Tibial artery (tissue), 4 donors: ENCODE measurements at regions not wholly inside any gene's neighbourhood (a gene's known extent, or its start where the extent isn't known, plus 50 kb on each side); places are given as distances from the start of the nearest gene placed in this dataset.

ENCODE experiments used
- DNase-seq, 2 donors: peaks; one replicate each; pipeline ENCODE4 v3.0.0-alpha.2; 2019
- H3K27ac ChIP-seq, 2 donors: fragments of 200-600 bp; sonication (generic) in 1 of 2; 1 replicate in 1 of 2; 2 replicates in 1 of 2; pipeline ENCODE4 v1.5.1; 2018 to 2019; ENCODE audit warnings: mild to moderate bottlenecking in 1 of 2
- H3K27me3 ChIP-seq, 2 donors: fragments of 200-600 bp; sonication (generic) in 1 of 2; one replicate each; pipeline versions ENCODE4 v1.5.1 to v1.6.0; 2016 to 2019
- H3K36me3 ChIP-seq, 3 donors: fragments of 200-600 bp; sonication (generic) in 2 of 3; one replicate each; pipeline ENCODE4 v1.5.1; 2016 to 2019; ENCODE audit warnings: mild to moderate bottlenecking in 2 of 3
- H3K4me1 ChIP-seq, 4 donors: fragments of 200-600 bp; sonication (generic) in 2 of 4; 1 replicate in 3 of 4; 2 replicates in 1 of 4; pipeline ENCODE4 v1.5.1; 2016 to 2019
- H3K4me3 ChIP-seq, 2 donors: fragments of 200-600 bp; sonication (generic) in 1 of 2; 1 replicate in 1 of 2; 2 replicates in 1 of 2; pipeline ENCODE4 v1.5.1; 2018 to 2019; ENCODE audit warnings: mild to moderate bottlenecking in 2 of 2
- H3K9me3 ChIP-seq, 3 donors: fragments of 200-600 bp; sonication (generic) in 1 of 3; one replicate each; pipeline ENCODE4 v1.5.1; 2016 to 2019
- CTCF ChIP-seq, 2 experiments: fragments of 200-600 bp in 1 of 2; fragments of 450-650 bp in 1 of 2; IDR thresholded peaks; one replicate each; pipeline ENCODE4 v1.5.1; 2017 to 2019; ENCODE audit warnings: antibody characterized with exemption in 2 of 2, mild to moderate bottlenecking in 1 of 2, moderate library complexity in 1 of 2
- intact Hi-C: fragments of 100-400 bp; cut with DNase I; formaldehyde crosslinking; loops from one replicate; pipeline ENCODE4 v1.15.0; 2023; ENCODE audit warnings: low total_unique reads

- no peak for TF ChIP-seq CTCF (IDR thresholded peaks at IDR 0.05)
- DNase-seq: no peak
These were observed 1377.8 kb upstream of the CITED2 start for GRCh38 chr6:140752234-140752633.

DNA sequence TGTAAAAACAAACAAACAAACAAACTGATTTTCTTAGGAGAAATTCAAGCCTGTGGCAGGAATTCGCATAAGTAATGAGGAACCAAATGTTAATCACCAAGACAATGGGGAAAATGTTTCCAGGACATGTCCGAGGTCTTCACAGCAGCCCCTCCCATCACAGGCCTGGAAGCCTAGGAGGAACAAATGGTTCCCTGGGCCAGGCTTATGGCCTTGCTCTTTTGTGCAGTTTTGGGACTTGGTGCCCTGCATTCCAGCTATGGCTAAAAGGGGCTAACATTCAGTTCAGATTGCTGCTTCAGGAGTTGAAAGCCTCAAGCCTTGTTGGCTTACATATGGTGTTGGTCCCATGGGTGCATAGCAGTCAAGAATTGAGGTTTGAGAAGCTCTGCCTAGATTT is 1372.7 kb upstream of the CITED2 start:
- Histone ChIP-seq H3K27me3 (no peaks in the 10 kb centered on the region), H3K4me3 (no peak overlapping the region), H3K4me1 (no peaks in the 10 kb centered on the region), H3K36me3 (no peaks in the 10 kb centered on the region), H3K9me3 (peaks cover 0 to 16% (median 0%) of the 10 kb centered on the region in 3 donors), H3K27ac (no peak overlapping the region)
- intact Hi-C loops: no loop called here
- no peak for TF ChIP-seq CTCF (IDR thresholded peaks at IDR 0.05)
- no peak for DNase-seq

More at GRCh38 chr6:140752234-140752633, 1377.8 kb upstream of the CITED2 start:
- Histone ChIP-seq H3K9me3 (peaks cover 0 to 16% (median 0%) of the 10 kb centered on the region in 3 donors), H3K27ac (no peak overlapping the region), H3K36me3 (no peaks in the 10 kb centered on the region), H3K27me3 (no peaks in the 10 kb centered on the region), H3K4me1 (no peaks in the 10 kb centered on the region), H3K4me3 (no peak overlapping the region)
- intact Hi-C loops: no loop called here

GRCh38 chr6:140744659-140745320 is 1370.3 kb upstream of the CITED2 start:
- H3K27me3 ChIP-seq: no peaks in the 10 kb centered on the region
- intact Hi-C loops: no loop called here
- TF ChIP-seq CTCF (IDR thresholded peaks at IDR 0.05): no peak
- peak in 1 of 2 donors; percentile 29 for DNase-seq
- no peak overlapping the region for H3K4me3 ChIP-seq
- H3K27ac ChIP-seq: no peak overlapping the region
- no peaks in the 10 kb centered on the region for H3K36me3 ChIP-seq
- H3K9me3 ChIP-seq: peaks cover 0 to 10% (median 0%) of the 10 kb centered on the region in 3 donors
- H3K4me1 ChIP-seq: no peaks in the 10 kb centered on the region

DNA sequence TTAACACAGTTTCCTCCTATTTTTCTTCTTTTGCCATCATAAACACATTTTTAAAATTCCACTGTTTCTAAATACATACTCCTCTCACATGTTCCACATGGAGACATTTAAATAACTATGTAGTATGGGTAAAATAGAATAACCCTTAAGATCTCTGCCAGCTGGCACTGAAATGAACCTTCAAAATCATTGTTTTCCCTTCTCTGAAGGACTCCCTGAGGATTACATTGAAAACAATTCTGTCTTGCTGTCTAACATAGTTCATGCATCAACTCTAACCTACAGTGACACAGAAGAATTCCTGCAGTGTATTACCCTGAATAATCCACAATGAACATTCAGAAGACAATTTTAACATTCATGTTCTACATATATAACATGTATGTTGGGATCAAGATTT is 1361.8 kb upstream of the CITED2 start:
- Histone ChIP-seq H3K27ac (peak overlapping the region; percentile 19 to 41), H3K27me3 (no peaks in the 10 kb centered on the region), H3K36me3 (no peaks in the 10 kb centered on the region), H3K9me3 (no peaks in the 10 kb centered on the region), H3K4me3 (no peak overlapping the region), H3K4me1 (peaks cover 0 to 48% (median 7%) of the 10 kb centered on the region in 4 donors)
- intact Hi-C loops: no loop called here
- no peak for DNase-seq
- TF ChIP-seq CTCF (IDR thresholded peaks at IDR 0.05): no peak

DNA sequence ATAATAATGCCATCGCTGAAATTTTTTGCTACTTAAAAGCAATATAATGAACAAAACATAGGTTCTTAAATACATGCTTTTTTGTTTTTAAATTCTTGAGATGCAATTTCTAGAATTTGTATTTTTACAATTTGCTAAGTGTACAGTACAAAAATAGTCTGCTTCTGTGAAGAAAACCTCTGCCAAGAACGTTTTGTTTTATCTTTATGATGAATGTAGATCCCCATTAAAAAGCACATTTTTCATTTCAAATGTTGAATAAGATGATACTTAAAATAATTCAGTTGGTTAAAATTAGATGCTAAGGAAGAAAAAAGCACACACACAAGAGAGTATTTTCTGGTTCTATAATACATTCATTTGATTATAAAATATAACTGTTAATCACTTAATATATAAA is 1358.5 kb upstream of the CITED2 start:
- no peaks in the 10 kb centered on the region for H3K36me3 ChIP-seq
- intact Hi-C loops: no loop called here
- peaks cover 0 to 48% (median 7%) of the 10 kb centered on the region in 4 donors for H3K4me1 ChIP-seq
- H3K9me3 ChIP-seq: no peaks in the 10 kb centered on the region
- no peak for DNase-seq
- TF ChIP-seq CTCF (IDR thresholded peaks at IDR 0.05): no peak
- H3K27ac ChIP-seq: peak overlapping the region; percentile 52 to 64
- no peaks in the 10 kb centered on the region for H3K27me3 ChIP-seq
- H3K4me3 ChIP-seq: no peak overlapping the region
